ENCODE measurements at regions not wholly inside any gene's neighbourhood (a gene's known extent, or its start where the extent isn't known, plus 50 kb on each side); places are given as distances from the start of the nearest gene placed in this dataset.

GRCh38 chrY:13066372-13066771 lies 161.7 kb downstream of the DDX3Y start:
- Histone ChIP-seq H3K4me3 (replicated peaks in 1 of 2; ENCODE audit: low read depth in 1 of 2, low read length in 2 of 2) (no peak overlapping the region), H3K9ac (ENCODE audit: low read length) (no peak overlapping the region), H2AFZ (ENCODE audit: low read depth, low read length, poor library complexity, severe bottlenecking) (no peak overlapping the region), H3K4me1 (ENCODE audit: control insufficient read depth in 1 of 2, insufficient read depth in 2 of 2, low read length in 2 of 2) (no peaks in the 10 kb centered on the region), H3K9me2 (ENCODE audit: insufficient read depth) (no peaks in the 10 kb centered on the region), H3K9me3 (ENCODE audit: control insufficient read depth in 1 of 2, insufficient read depth in 1 of 2, low read depth in 1 of 2, low read length in 2 of 2) (no peaks in the 10 kb centered on the region), H3K4me2 (ENCODE audit: low read length) (no peak overlapping the region), H3K27me3 (ENCODE audit: insufficient read depth, low read length) (no peaks in the 10 kb centered on the region), H3K27ac (ENCODE audit: low read depth, low read length) (no peak overlapping the region), H3K36me3 (ENCODE audit: control insufficient read depth in 1 of 2, insufficient read depth in 2 of 2, low read length in 2 of 2) (no peaks in the 10 kb centered on the region), H4K20me1 (ENCODE audit: insufficient read depth) (no peaks in the 10 kb centered on the region), H3K79me2 (ENCODE audit: insufficient read depth, low read length) (no peaks in the 10 kb centered on the region)
- intact Hi-C loops (cut with micrococcal nuclease) = no loop called here
- TF ChIP-seq FOSL1 (IDR thresholded peaks at IDR 0.05; ENCODE audit: low read depth) = no peak
- TF ChIP-seq CBX3 (IDR thresholded peaks at IDR 0.05; ENCODE audit: low read depth) = no peak
- TF ChIP-seq CEBPB (IDR thresholded peaks at IDR 0.05; ENCODE audit: low read depth) = no peak
- no peak for TF ChIP-seq EGR1 (IDR thresholded peaks at IDR 0.05; ENCODE audit: low read depth)
- no peak for TF ChIP-seq ZNF274 (IDR thresholded peaks at IDR 0.05; ENCODE audit: low read depth, low read length)
- no peak for TF ChIP-seq EZH2 (IDR thresholded peaks at IDR 0.05)
- no peak for TF ChIP-seq EZH2phosphoT487 (IDR thresholded peaks at IDR 0.05; ENCODE audit: borderline replicate concordance)
- no peak for TF ChIP-seq POLR2A (IDR thresholded peaks at IDR 0.05; ENCODE audit: borderline replicate concordance, extremely low read depth, insufficient read depth, insufficient read length)
- no peak for TF ChIP-seq RAD21 (IDR thresholded peaks at IDR 0.05; ENCODE audit: low read depth)
- no peak for TF ChIP-seq ZBTB33 (IDR thresholded peaks at IDR 0.05; ENCODE audit: extremely low read depth, insufficient replicate concordance, low read length)
- no peak for TF ChIP-seq SIN3A (IDR thresholded peaks at IDR 0.05; ENCODE audit: low read depth)
- no peak for TF ChIP-seq MAX (IDR thresholded peaks at IDR 0.05)
- no peak for TF ChIP-seq SRF (IDR thresholded peaks at IDR 0.05; ENCODE audit: low read depth)
- TF ChIP-seq JUND (IDR thresholded peaks at IDR 0.05) = no peak
- TF ChIP-seq YY1 (IDR thresholded peaks at IDR 0.05; ENCODE audit: extremely low read depth, insufficient replicate concordance, low read depth, low read length) = no peak
- no peak for TF ChIP-seq TCF7L2 (IDR thresholded peaks at IDR 0.05; ENCODE audit: borderline replicate concordance, extremely low read depth, insufficient read depth, insufficient read length)
- TF ChIP-seq SP1 (IDR thresholded peaks at IDR 0.05; ENCODE audit: low read depth) = no peak
- TF ChIP-seq ELF1 (IDR thresholded peaks at IDR 0.05; ENCODE audit: borderline replicate concordance, low read depth) = no peak
- CTCF ChIA-PET = no interaction called here
- BruUV-seq (replicated peaks) = no TSS peak
- POLR2A ChIA-PET = no interaction called here
- no peak for DNase-seq (ENCODE audit: low read depth, low spot score)
- RAD21 ChIA-PET (ENCODE audit: low non-redundant PET in 1 of 2, low total read pairs in 2 of 2, uncharacterized antibody in 2 of 2, unreplicated experiment in 2 of 2) = no interaction called here
- no peak for ATAC-seq

Measured in HCT116 (cell line).